GM18517 (cell line): ENCODE measurements at regions not wholly inside any gene's neighbourhood (a gene's known extent, or its start where the extent isn't known, plus 50 kb on each side); places are given as distances from the start of the nearest gene placed in this dataset.
"Not testable (repeated sequence)": the region's sequence is repeated elsewhere in the genome, so short reads cannot be mapped to it uniquely, and the experiment has no call there.

Source experiments
- ATAC-seq: cut with Tn5 transposase; IDR thresholded peaks from one replicate; pipeline ENCODE4 v1.9.1; 2021; ENCODE audit warnings: mild to moderate bottlenecking, moderate library complexity; ENCODE audit not compliant: unreplicated experiment

- no peak for ATAC-seq
Observed at GRCh38 chr3:6719999-6720398, 140.9 kb upstream of the GRM7 start.

- no peak for ATAC-seq
Observed at GRCh38 chr3:6721491-6721890, 139.4 kb upstream of the GRM7 start.

- no peak for ATAC-seq
Observed at GRCh38 chr3:6723205-6723604, 137.7 kb upstream of the GRM7 start.

GRCh38 chr3:6726811-6727210, 134.1 kb upstream of the GRM7 start:
- ATAC-seq, result no peak

GRCh38 chr3:6732807-6733206, 128.1 kb upstream of the GRM7 start:
- ATAC-seq, result no peak

GRCh38 chr3:6733699-6734394, 127.1 kb upstream of the GRM7 start:
- ATAC-seq, result no peak

- no peak for ATAC-seq
Observed at GRCh38 chr3:6734395-6734746, 126.5 kb upstream of the GRM7 start.

GRCh38 chr3:6736836-6737629, 123.9 kb upstream of the GRM7 start:
- ATAC-seq, result no peak

- no peak for ATAC-seq
Observed at GRCh38 chr3:6737630-6738029, 123.3 kb upstream of the GRM7 start.

GRCh38 chr3:6739288-6739687, 121.6 kb upstream of the GRM7 start:
- ATAC-seq, result no peak

- ATAC-seq, result no peak
Observed at GRCh38 chr3:6743067-6743720, 117.7 kb upstream of the GRM7 start.

- ATAC-seq, result no peak
Observed at GRCh38 chr3:6746443-6746842, 114.5 kb upstream of the GRM7 start.

GRCh38 chr3:6747017-6747416, 113.9 kb upstream of the GRM7 start:
- no peak for ATAC-seq

- no peak for ATAC-seq
Observed at GRCh38 chr3:6750782-6751181, 110.1 kb upstream of the GRM7 start.

GRCh38 chr3:6753536-6753935, 107.4 kb upstream of the GRM7 start:
- ATAC-seq, result no peak

GRCh38 chr3:6769532-6770396, 91.2 kb upstream of the GRM7 start:
- not testable (repeated sequence) for ATAC-seq

GRCh38 chr3:6770397-6770690, 90.6 kb upstream of the GRM7 start:
- ATAC-seq, result no peak

GRCh38 chr3:6771171-6771570, 89.7 kb upstream of the GRM7 start:
- no peak for ATAC-seq

- no peak for ATAC-seq
Observed at GRCh38 chr3:6779140-6779539, 81.8 kb upstream of the GRM7 start.

GRCh38 chr3:6781092-6781491, 79.8 kb upstream of the GRM7 start:
- no peak for ATAC-seq

- no peak for ATAC-seq
Observed at GRCh38 chr3:6785726-6786125, 75.2 kb upstream of the GRM7 start.
